GM21723 (cell line): ENCODE measurements at regions not wholly inside any gene's neighbourhood (a gene's known extent, or its start where the extent isn't known, plus 50 kb on each side); places are given as distances from the start of the nearest gene placed in this dataset.

Source experiments
- ATAC-seq: cut with Tn5 transposase; IDR thresholded peaks from one replicate; pipeline ENCODE4 v1.9.1; 2021; ENCODE audit warnings: mild to moderate bottlenecking, moderate library complexity; ENCODE audit not compliant: unreplicated experiment

DNA sequence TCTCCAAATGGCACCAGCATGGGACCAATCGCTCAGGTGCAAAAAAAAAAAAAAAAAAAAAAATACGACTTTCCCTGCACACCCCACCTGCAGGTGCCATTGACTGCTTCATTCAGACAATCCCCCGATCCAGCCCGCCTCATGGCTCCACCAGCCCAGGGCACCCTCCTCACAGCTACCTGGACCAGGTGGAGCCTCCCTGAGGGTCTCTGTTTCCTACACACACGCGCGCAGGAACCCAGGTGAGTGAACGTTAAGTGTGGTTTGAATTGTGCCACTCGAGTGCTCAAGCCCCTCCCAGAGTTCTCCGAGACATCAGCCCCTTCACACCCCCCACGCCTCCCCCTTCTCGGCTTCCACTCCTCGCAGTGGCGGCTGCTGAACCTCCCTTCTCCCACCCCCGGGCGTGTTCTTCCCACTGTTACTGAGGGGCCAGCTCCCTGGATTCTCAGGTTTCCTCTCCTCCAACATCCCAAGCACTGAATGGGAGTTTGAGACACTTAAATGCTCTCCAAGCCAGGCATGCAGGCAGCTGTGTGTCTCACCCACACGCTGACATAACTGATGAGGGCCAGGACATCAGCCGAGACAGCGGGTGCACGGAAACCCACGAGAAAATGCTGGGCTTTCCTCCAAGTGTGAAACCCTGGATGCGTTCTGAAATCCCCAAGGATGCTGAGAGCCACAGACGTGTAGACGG, 88.8 kb upstream of the SNTG2 start:
- no peak for ATAC-seq

DNA sequence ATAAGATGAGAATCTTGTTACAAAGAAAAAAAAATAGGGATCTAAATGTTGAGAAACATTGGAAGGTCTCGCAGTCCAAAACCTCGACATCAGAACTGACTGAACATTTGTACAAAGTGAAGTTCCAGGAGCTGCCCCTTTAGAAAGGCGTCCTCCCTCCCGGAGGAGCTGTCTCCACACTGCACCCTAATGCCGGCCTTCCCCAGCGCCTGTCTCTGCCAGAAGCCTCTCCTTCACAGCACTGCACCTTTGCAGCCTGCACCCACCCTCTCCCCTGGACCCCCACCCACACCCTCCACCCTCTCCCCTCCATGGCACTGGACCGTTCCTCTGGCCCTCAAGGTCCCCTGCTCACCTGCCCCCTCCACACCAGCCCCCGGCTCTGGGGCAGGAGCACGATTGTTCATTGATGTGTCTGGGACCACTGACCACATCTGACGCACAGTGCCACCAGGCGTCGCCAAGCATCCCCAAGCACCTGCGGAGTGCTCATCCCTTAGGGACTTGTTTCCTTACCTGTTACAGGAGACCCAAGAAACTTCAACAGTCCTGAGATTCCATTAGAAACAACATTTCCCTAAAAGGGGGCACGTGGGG, 90.3 kb upstream of the SNTG2 start:
- no peak for ATAC-seq

GRCh38 chr2:858646-859045, 92.0 kb upstream of the SNTG2 start:
- ATAC-seq = no peak

GRCh38 chr2:857937-858336, 92.7 kb upstream of the SNTG2 start:
- ATAC-seq = no peak

- no peak for ATAC-seq
Measured at GRCh38 chr2:857081-857480, 93.6 kb upstream of the SNTG2 start.

- ATAC-seq = no peak
Measured at GRCh38 chr2:856456-856855, 94.2 kb upstream of the SNTG2 start.

DNA sequence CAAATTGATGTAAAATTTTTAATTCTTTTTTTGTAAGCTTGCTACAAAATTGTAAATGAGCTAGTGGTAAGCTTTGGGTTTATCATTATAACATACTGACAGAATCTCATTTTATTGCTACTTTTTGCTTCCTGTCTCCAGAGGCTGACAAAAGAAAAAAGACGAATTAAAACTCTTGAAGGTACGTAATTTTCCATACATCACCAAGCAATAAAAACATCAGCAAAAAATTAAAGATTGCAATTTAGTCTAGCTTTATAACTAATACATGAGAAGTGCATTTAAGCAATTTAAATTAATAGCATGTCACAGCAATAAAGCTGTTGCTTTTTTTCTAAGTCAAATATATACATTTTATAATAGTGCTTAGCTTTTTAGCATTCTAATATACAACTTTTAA, 94.6 kb upstream of the SNTG2 start:
- ATAC-seq = no peak

GRCh38 chr2:855177-855576, 95.5 kb upstream of the SNTG2 start:
- no peak for ATAC-seq

DNA sequence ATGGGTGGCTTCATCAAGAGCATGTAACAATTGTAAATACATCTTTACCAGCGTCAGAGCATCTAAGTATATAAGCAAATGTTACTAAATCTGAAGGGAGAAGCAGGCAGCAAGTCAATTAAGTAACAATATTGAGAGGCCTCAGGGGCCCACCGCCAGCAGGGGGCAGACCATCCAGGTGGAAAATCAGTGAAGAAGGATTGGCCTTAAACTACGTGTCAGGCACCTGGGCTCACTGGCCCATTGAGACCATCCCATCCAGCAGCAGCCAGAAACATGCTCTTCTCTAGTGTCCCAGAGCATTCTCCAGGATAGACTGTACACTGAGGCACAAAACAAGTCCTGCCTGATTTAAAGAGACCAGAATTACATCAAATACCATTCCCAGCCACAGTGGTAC, 96.2 kb upstream of the SNTG2 start:
- peak; percentile 64 for ATAC-seq

DNA sequence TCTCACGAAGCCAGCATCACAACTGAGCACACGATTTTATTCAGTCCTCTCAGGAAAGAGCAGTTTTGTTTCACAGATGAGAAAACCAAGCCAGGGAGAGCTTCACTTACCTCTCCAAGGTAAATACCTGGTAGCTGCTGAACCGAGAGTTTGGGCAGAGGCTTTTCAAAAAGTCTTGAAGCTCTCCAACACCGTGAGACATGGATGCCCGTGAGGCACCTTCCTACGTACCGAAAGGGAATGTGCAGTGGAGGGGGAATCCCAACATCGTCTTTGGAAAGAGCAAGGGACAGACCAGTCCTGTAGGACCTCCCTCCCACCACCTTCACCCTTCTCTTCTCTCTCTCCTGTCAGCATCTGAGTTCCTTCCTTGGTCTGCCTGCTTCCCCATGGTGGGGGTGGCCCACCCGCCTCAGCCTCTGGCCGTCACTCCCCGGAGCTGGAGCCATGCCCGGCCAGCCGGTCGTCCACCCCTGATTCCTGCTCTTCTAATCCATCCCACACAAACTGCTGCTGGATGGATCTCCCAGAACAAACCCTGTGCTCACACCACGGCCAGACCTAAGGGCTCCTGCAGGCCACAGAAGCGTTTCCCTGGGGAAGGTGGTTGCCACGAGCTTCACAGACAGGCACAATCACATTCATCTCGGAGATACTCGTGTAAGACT, 97.3 kb upstream of the SNTG2 start:
- no peak for ATAC-seq

GRCh38 chr2:852168-852567, 98.5 kb upstream of the SNTG2 start:
- ATAC-seq = no peak

DNA sequence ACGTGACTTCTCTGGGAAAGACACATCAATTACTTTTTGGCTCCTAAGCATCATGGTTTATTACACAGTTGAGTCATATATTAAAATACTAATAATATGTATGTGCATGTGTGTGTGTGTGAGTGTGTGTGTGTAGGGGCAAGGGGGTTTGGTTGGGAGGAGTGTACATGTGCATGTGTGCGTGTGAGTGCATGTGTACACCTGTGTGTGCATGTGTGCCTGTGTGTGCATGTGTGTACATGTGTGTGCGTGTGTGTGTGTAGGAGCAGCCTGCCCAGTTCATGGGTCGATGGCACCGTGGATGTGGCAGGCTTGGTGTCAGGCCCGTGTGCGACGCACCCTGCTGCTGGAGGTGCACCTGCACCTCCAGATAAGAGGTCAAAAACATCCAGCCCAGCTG, 99.0 kb upstream of the SNTG2 start:
- no peak for ATAC-seq

DNA sequence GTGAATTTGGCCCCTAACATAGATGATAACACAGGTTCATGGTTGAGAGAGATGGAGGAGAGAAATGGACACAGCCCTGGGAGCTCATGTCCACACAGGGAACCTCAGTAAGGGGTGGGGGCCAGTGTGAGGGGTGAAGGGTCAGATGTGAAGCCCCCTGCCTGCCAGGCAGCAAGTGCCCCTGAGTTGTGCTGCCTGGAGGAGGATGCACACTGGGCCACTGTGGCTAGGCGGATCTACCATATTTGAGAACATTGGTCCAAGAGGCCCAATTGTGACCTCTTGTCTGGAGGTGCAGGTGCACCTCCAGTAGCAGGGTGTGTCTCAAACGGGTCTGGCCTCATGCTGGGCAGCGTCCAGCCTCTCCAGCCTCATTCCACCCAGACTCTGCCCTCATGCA, 99.6 kb upstream of the SNTG2 start:
- no peak for ATAC-seq

GRCh38 chr2:850429-850828, 100.2 kb upstream of the SNTG2 start:
- no peak for ATAC-seq

DNA sequence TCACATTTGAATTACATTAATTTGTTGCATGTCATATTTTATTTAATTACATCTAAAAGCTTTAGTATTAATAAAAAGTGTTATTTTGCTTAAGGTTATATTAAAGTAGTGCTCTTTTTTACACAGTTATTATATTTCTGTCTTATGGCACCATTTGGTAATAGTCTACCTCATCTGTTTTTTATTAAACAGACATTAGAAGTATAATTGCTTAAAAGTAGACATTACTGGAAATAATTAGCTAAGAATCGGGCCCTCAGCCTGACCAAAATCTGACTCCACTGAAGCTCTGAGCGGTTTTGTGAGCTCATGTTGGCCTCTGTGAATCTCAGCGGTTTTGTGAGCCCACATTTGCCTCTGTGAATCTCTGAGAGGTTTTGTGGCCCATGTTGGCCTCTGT, 102.5 kb upstream of the SNTG2 start:
- ATAC-seq = no peak

DNA sequence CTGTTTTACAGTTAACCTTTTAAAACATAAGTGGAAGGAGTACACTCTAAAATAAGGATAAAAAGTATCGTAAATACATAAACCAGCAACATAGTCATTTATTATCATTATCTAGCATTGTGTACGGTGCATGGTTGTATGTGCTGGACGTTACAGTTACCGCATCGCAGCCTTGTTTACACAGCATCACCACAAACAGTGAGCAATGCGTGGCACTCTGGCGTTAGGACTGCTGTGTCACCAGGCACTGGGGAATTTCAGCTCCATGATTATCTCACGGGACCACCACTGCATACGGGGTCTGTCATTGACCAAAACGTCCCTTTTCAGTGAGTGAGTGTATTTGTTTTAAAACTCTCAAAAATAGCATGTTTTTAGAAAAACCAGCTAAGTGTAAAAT, 103.0 kb upstream of the SNTG2 start:
- no peak for ATAC-seq

GRCh38 chr2:844715-845114, 105.9 kb upstream of the SNTG2 start:
- ATAC-seq = no peak

- ATAC-seq = no peak
Measured at GRCh38 chr2:842151-842803, 108.4 kb upstream of the SNTG2 start.

GRCh38 chr2:841036-841435, 109.6 kb upstream of the SNTG2 start:
- ATAC-seq = no peak

DNA sequence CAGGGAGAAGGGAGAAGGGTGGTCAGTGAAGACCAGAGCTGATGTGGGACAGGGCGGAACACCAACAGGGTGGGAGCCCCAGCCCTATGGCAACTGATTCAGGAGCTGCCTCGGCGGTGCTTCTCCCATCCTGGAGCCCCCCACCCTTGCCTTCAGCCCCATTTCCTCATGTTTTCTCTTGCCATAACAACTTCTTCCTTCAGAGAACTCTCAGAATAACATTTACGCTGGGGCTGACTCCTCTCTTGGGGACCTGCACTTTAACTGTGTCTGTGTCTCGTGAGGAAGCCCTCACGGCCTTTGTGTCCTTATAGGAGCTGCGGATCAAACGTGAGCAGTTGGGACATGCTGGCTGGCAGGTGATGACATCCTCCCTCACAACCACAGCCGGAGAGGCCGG, 116.4 kb upstream of the SNTG2 start:
- ATAC-seq = no peak

DNA sequence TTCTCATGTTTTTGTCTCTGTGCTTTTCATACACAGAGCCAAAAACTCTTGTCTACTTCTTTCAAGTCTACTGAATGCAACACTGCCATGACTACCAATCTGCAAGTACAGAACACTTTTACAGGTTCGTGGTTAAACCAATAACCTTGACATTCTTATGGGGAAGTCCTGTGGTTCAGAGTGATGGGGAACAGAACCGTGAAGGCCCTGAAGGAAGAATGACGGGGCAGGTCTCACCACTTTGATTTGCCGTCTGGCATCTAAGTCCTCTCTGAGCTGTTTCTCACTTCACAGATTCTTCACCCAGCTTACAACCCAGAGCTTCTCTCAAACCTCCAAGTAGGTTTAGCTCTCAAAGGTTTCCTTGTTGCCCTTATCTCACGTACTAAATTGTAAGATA, 117.5 kb upstream of the SNTG2 start:
- ATAC-seq = no peak

DNA sequence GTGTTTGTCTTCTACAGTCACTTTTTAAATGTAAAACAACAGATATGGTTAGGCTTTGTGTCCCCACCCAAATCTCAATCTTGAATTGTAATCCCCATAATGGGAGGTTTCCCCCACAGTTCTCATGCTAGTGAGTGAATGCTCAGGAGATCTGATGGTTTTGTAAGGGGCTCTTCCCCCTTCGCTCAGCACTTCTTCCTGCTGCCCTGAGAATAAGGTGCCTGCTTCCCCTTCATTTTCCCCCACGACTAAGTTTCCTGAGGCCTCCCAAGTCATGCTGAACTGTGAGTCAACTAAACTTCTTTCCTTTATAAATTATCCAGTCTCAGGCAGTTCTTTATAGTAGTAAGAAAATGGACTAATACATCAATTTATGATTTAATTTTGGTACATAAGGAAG, 118.0 kb upstream of the SNTG2 start:
- ATAC-seq = no peak
